IMR-90 (cell line): ENCODE measurements at regions not wholly inside any gene's neighbourhood (a gene's known extent, or its start where the extent isn't known, plus 50 kb on each side); places are given as distances from the start of the nearest gene placed in this dataset.
"Not testable (repeated sequence)": the region's sequence is repeated elsewhere in the genome, so short reads cannot be mapped to it uniquely, and the experiment has no call there.

ENCODE experiments used
- CEBPB ChIP-seq: IDR thresholded peaks from 2 replicates; pipeline ENCODE4 v1.6.1; 2012; ENCODE audit warnings: low read depth, low read length, improper control_type of control experiment
- POLR2A ChIP-seq: IDR thresholded peaks from 2 replicates; pipeline ENCODE4 v1.6.1; 2012; ENCODE audit warnings: mild to moderate bottlenecking, low read depth, low read length
- RAD21 ChIP-seq: IDR thresholded peaks from 2 replicates; pipeline ENCODE4 v1.6.1; 2012; ENCODE audit warnings: low read length, improper control_type of control experiment
- TF ChIP-seq, protein P1 (sequence below): conservative IDR thresholded peaks from 2 replicates; pipeline ENCODE4 v1.5.1; 2012; ENCODE audit warnings: mild to moderate bottlenecking, low read depth, low read length, improper control_type of control experiment

DNA sequence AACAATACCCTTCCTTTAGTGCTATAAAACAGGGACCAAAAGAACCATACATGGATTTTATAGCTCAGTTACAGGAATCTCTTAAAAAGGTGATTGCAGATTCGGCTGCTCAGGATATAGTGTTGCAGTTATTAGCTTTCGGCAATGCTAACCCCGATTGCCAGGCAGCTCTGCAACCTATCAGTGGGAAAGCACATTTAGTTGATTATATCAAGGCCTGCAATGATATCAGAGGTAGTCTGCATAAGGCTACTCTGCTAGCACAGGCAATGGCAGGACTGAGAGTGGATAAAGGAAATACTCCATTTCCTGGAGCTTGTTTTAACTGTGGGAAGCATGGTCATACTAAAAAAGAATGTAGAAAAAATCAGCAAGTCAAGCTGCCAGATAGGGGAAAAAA lies 327.7 kb downstream of the REEP3 start:
- not testable (repeated sequence) for TF ChIP-seq POLR2A, RAD21, CEBPB
- TF ChIP-seq, protein P1, sequence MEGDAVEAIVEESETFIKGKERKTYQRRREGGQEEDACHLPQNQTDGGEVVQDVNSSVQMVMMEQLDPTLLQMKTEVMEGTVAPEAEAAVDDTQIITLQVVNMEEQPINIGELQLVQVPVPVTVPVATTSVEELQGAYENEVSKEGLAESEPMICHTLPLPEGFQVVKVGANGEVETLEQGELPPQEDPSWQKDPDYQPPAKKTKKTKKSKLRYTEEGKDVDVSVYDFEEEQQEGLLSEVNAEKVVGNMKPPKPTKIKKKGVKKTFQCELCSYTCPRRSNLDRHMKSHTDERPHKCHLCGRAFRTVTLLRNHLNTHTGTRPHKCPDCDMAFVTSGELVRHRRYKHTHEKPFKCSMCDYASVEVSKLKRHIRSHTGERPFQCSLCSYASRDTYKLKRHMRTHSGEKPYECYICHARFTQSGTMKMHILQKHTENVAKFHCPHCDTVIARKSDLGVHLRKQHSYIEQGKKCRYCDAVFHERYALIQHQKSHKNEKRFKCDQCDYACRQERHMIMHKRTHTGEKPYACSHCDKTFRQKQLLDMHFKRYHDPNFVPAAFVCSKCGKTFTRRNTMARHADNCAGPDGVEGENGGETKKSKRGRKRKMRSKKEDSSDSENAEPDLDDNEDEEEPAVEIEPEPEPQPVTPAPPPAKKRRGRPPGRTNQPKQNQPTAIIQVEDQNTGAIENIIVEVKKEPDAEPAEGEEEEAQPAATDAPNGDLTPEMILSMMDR, result not testable (repeated sequence)
